ENCODE measurements at regions not wholly inside any gene's neighbourhood (a gene's known extent, or its start where the extent isn't known, plus 50 kb on each side); places are given as distances from the start of the nearest gene placed in this dataset.

DNA sequence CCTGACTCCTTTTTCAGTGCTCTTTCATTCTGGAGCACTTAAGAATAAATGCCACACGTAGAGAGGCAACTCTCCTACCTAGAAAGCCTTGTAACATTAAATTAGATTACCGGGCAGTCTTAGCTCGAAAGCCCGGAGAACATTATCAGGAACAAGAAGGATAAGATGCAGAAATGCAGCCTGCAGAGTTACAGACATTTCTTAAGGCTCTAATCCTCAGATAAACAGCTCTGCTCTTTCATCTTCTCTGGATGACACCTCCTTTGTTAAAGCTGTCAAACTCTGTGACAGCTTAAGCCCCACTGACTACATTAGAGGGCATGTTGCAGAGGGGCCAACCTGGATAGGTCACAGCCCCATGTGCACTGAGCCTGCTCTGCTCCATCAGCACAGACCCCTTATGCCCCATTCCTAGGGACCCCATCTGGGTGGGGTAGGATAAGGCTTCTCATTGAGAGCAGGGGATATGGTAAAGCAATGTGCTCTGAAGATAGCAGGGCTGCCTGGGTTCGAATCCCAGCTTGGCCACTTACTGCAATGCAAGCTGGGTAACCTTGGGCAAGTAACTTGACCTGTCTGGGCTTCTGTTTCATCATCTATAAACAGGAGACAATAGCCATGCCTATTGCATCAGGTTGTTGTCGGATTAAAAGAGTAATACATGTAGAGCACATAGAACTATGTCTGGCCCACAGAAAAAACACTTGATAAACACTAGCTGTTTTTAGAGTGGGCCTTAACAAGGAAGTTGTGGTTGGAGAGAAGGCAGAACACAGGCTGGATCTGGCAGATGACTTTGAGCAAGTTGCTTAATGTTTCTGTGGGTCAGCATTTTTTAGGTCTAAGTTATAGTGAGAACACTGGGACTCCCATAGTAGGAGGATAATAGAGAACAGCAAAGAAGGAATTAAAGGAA is 111.4 kb downstream of the THNSL2 start:
- DNase-seq = no peak

DNA sequence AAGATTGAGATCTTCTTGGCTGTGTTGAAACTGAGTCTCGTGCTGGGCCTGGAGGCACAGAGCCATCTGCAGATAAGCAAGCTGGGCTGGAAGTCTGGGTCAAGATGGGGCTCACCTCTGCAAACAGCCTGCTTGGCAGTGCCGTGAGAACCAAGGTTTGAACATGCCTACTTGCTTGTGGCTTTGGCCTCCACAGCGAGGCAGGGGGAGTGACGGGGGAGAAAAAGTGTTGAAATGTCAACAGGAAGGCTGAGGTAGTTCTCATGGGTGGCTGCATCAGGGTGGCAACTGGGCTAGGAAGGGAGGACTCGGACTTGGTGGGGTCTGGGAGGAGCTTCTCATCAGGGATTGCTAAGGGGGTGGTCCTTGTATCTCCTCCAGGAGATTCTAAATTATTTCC is 99.7 kb downstream of the THNSL2 start:
- no peak for DNase-seq

DNA sequence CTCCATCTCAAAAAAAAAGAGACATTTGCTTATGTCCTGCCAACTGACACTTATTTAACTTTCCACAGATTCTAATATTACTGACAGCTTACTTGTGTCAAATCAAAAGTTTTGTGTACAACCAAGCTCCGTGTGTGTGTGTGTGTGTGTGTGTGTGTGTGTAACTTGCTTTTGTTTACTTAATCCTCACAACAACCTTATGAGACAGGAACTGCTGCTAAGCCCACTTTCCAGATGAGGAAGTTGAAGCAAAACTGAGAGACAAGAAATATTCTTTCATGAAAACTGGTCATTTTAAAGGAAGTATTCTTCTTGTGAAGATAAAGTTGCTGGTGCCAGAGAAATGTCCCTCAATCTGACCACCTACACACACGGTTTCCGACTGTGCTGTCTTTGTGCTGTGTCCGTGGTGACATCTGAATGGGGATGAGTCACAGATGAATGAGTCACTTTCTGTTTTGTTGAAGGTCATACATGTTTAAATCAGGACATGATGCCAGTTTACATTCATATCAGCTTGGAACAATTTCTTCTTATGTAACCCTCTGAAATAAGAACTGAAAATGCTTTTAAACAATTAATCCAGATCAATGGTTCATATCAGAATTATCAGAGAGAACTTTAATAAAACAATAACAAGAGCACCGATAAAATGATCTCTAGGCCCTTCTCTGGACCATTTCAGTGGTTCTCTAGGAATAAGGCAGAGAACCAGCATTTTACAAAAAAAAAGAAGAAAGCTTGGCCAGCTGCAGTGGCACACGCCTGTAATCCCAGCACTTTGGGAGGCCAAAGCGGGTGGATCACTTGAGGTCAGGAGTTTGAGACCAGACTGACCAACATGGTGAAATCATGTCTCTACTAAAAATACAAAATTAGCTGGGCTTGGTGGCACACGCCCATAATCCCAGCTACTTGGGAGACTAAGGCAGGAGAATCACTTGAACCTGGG is 95.5 kb downstream of the THNSL2 start:
- peak; percentile 54 for DNase-seq

- no peak for DNase-seq
These were observed 93.7 kb downstream of the THNSL2 start for GRCh38 chr2:88263861-88264260.

GRCh38 chr2:88261725-88262124 is 91.6 kb downstream of the THNSL2 start:
- no peak for DNase-seq

GRCh38 chr2:88258208-88258607 is 88.1 kb downstream of the THNSL2 start:
- DNase-seq = no peak

DNA sequence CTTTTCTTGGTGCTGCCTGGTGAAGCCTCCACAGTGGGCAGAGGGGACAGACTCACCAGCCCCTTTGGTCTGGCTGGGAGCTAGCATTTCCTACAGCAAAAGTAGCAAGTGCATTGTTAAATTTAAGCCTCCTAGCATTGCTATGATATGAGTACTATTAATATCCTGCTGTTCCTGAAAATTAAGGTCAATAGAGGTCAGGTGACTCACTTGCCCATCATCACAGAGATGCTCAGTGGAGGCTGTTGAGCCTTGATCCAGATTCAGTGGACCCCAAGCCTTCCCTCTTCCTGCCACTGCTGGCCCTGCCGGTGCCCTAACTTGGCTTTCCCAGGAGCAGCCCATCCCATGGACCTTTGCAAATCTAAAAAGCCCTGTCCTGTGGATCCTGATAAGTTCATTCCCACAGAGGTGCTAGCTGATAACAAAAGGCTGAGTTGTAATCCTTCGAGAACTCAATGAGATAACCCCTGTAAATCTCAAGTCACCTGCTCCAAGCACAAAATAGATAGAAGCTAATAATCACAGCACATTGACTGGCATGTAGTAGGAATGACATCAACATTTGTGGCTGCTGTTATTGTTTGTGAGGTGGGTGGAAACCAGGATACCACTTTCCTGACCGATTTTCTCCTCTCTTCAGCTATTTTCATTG is 84.4 kb downstream of the THNSL2 start:
- DNase-seq = no peak

- no peak for DNase-seq
These were observed 83.9 kb downstream of the THNSL2 start for GRCh38 chr2:88253997-88254396.

DNA sequence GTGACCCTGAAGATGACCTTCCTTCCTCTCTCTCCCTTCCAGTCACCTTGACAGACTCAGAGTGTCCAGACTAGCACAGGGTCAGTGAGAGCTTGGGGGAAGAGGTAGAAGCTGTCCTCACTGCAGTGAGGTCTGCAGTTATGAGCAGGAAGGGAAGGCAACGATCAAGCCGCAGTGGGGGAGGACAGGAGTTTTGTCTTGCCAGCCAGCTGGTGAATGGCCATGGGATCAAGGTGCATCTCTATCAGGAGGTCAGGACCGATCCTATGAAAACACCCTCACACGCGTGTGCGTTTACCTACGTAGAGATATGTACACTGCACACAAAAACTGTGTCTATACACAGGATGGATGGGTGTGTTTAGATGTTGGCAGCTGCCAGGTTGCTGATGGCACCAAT is 83.2 kb downstream of the THNSL2 start:
- DNase-seq = no peak

DNA sequence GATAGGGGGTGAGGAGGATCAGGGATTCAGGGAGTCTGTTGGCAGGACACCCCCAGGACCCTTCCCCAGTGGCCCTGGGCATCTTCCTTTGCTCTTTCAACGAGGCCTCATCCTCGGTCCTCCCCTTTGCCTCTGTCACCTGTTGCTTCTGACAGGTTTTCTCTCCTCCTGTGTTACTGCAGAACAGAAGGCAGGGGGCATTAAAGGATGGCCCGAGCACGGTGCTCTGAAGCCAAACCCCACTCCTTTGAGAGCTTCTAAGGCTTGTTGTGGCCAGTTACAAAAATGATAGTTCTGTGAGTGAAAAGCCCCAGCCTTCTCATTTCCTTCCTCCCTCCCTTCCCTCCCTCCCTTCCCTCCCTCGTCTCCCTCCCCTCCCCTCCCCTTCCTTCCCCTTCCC is 82.5 kb downstream of the THNSL2 start:
- DNase-seq = no peak

GRCh38 chr2:88252111-88252510 is 82.0 kb downstream of the THNSL2 start:
- DNase-seq = no peak

- DNase-seq = no peak
These were observed 80.3 kb downstream of the THNSL2 start for GRCh38 chr2:88250404-88250803.

DNA sequence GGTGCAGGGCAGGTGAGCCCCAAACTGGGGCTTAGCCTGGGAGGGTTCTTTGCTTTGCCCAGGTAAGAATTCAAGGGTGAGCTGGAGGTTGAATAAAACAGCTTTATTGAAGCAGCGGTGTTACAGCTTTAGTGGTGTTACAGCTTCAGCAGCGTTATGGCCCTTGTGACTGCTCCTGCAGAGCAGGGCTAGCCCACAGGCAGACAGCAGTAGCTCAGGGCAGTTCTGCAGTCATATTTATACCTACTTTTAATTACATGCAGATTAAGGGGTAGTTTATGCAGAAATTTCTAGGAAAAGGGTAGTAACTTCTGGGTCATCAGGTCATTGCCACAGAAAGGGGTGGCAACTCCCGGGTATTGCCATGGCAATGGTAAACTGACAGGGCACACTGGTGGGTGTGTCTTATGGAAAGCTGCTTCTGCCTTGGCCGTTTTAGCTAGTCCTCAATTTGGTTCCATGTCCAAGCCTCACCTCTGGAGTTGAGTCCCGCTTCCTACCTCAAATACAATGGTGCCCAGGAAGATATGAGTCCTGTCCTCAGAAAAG is 78.2 kb downstream of the THNSL2 start:
- DNase-seq = no peak

DNA sequence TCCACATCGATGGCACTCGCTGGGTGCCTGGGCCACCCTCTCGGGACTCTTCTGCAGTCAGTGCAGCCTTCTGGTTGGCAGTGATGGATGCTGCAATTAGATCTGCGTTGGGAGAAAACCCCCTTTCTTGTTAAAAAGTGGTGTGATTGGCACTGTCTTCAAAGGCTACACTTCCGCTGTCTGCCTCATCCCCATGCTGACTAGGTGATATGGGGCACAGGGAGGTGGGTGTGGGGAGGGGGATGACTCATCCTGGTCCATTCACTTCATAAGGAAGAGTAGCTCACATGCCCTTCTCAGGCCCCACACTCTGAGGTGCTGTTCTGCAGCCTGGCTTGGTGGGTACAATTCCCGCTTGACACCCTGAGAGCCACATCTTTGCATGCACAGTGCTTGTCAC is 77.4 kb downstream of the THNSL2 start:
- DNase-seq = no peak

DNA sequence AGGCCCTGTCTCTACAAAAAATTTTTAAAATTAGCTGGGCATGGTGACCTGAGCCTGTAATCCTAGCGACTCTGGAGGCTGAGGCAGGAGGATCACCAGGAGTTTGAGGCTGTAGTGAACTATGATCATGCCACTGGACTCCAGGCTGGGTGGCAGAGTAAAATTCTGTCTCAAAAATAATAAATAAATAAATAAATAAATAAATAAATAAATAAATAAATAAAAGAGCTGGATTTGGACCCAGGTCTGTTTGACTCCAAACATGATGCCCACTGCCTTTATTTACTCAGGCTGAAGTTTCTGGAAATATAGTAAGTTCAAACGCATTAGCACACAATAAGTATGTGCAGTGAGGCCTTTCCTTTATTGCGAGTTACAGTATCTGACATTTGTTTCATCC is 75.0 kb downstream of the THNSL2 start:
- DNase-seq = no peak

DNA sequence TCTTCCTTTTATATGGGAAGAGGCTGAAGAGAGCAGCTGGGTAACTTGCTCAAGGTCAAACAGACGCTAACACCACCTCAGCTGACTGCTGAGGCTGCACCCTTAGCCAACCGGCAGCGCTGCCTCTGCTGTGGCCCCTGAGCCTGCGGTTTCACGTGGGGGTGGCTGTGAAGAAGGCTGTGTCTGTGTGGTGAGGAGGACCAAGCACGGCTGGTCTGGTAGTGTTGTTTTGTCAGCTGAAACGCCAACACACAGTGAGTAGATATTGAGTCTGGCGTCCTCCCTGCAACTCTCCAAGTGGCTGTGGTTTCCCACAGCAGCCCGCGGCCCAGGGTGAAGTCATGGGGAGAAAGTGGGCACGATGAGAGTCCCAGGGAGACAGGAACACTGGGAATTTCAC is 69.6 kb downstream of the THNSL2 start:
- no peak for DNase-seq

DNA sequence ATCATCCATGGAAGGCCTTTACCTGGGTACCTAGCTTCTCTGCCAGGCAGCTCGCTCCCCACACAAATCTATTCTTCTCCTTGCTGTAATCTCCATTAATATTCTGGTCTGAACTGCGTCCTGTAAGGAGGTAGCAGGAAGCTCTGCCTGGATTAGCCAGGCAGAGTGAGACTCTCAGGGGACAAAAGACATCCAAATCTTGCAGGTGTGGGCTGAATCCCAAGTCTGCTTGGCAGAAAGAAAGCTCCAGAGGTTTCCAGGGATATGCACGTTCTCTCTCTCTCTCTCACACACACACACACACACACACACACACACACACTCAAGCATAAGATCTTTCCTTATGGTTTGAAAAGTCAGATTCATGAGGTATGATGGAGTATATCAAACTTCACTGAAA is 66.5 kb downstream of the THNSL2 start:
- DNase-seq = no peak

Data from fibroblast of skin of back (primary cell).